Panc1 (cell line): ENCODE measurements at regions not wholly inside any gene's neighbourhood (a gene's known extent, or its start where the extent isn't known, plus 50 kb on each side); places are given as distances from the start of the nearest gene placed in this dataset.

Source experiments
- ATAC-seq: fragments of 200-7000 bp; cut with Tn5 transposase; 2 replicates; pipeline ENCODE4 v1.9.1; 2020; ENCODE audit warnings: mild to moderate bottlenecking, moderate library complexity
- BruUV-seq: library from RNA; stranded (reverse); fragments of 400-500 nt; replicated peaks from 2 replicates; lab custom pipeline; 2021; lab: Mats Ljungman, UMichigan
- CTCF ChIA-PET: fragments of 300-600 bp; sonication (Branson Sonifier 250); formaldehyde crosslinking; loops from one replicate; lab custom pipeline; 2022; ENCODE audit warnings: antibody characterized with exemption; lab: Charles Lee
- POLR2A ChIA-PET: fragments of 300-600 bp; sonication (Branson Sonifier 250); formaldehyde crosslinking; loops from one replicate; lab custom pipeline; 2022; ENCODE audit warnings: antibody characterized with exemption; lab: Charles Lee
- DNase-seq: peaks from one replicate; pipeline ENCODE4 v3.0.0-alpha.2; 2010; ENCODE audit warnings: low read depth, low spot score
- H3K27ac ChIP-seq: 2 replicates; pipeline ENCODE4 v1.5.1; 2011; ENCODE audit warnings: mild to moderate bottlenecking, low read length, inconsistent platforms
- H3K27me3 ChIP-seq: fragments of 200-500 bp; sonication (Bioruptor generic); 2 replicates; pipeline ENCODE4 v1.6.0; 2014; ENCODE audit warnings: low read length, inconsistent platforms; ENCODE audit not compliant: control insufficient read depth, insufficient read depth
- H3K36me3 ChIP-seq: fragments of 200-500 bp; sonication (Bioruptor generic); 2 replicates; pipeline ENCODE4 v1.5.1; 2014; ENCODE audit warnings: inconsistent platforms, mild to moderate bottlenecking, low read length, moderate library complexity; ENCODE audit not compliant: control insufficient read depth, insufficient read depth
- H3K4me1 ChIP-seq: 2 replicates; pipeline ENCODE4 v1.5.1; 2011; ENCODE audit warnings: inconsistent platforms, mild to moderate bottlenecking, low read length, moderate library complexity; ENCODE audit not compliant: control insufficient read depth, insufficient read depth
- H3K4me3 ChIP-seq, 2 experiments: 2 replicates each; pipeline ENCODE4 v1.5.1; 2011 to 2012; ENCODE audit warnings: low read depth in 2 of 2, low read length in 2 of 2, mild to moderate bottlenecking in 2 of 2, inconsistent platforms in 1 of 2, moderate library complexity in 1 of 2
- H3K9me3 ChIP-seq: fragments of 200-500 bp; sonication (Bioruptor generic); 2 replicates; pipeline ENCODE4 v1.5.1; 2014; ENCODE audit warnings: low read depth, mild to moderate bottlenecking, inconsistent platforms, low read length, moderate library complexity; ENCODE audit not compliant: control insufficient read depth, insufficient read depth
- CTCF ChIP-seq: fragments of 450-650 bp; IDR thresholded peaks from 2 replicates; pipeline ENCODE4 v1.5.1; 2017; ENCODE audit warnings: mild to moderate bottlenecking
- POLR2AphosphoS5 ChIP-seq: IDR thresholded peaks from 2 replicates; pipeline ENCODE4 v1.6.1; 2012; ENCODE audit warnings: mild to moderate bottlenecking, low read depth, low read length, moderate library complexity
- REST ChIP-seq, 2 experiments: IDR thresholded peaks; 2 replicates each; pipeline ENCODE4 v1.6.1; 2011 to 2012; ENCODE audit warnings: low read depth in 2 of 2, control low read depth in 1 of 2, low read length in 1 of 2, mild to moderate bottlenecking in 1 of 2, moderate library complexity in 1 of 2; ENCODE audit not compliant: insufficient read depth in 1 of 2
- SIN3A ChIP-seq: IDR thresholded peaks from 2 replicates; pipeline ENCODE4 v1.6.1; 2012; ENCODE audit warnings: low read depth, mild to moderate bottlenecking, low read length, moderate library complexity, borderline replicate concordance; ENCODE audit not compliant: insufficient read depth
- TCF7L2 ChIP-seq: IDR thresholded peaks from 2 replicates; pipeline ENCODE4 v1.6.1; 2011; ENCODE audit warnings: mild to moderate bottlenecking, low read depth, low read length, inconsistent platforms
- in situ Hi-C: cut with HindIII; loops from 2 replicates; pipeline ENCODE4 v1.10.0; 2016; ENCODE audit warnings: low sequenced_read_pairs, low pct_unique_long_range_greater_than_20kb
- intact Hi-C: fragments of 100-400 bp; cut with micrococcal nuclease; formaldehyde crosslinking; loops from one replicate; pipeline ENCODE4 v1.10.0; 2022; ENCODE audit not compliant: unreplicated experiment

DNA sequence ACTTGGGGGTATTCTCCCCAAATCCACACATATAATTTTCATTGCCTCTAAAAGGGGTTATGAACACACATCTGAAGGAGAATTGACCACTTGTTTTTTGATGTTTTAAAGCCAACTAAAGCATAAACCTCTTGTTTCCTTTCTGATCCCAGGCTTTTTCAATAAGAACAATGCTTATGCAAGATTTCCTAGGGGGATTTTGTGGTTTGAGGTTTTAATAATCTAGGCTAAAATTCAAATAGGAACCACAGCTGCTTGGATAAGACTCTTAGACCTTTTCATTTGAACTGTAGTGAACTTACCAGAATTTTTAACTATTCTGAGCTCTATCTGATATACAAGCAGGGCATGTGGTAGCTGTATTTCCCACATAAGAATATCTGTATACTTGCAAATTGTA lies 651.1 kb downstream of the ANKRD50 start:
- ATAC-seq (no peak), DNase-seq (no peak)
- Histone ChIP-seq H3K27me3 (no peaks in the 10 kb centered on the region), H3K4me1 (no peaks in the 10 kb centered on the region; the same call in 1 of the 2 replicates), H3K36me3 (no peaks in the 10 kb centered on the region), H3K9me3 (no peaks in the 10 kb centered on the region), H3K4me3 (no peak overlapping the region), H3K27ac (no peak overlapping the region; the same call in 1 of the 2 replicates)
- CTCF ChIA-PET = no interaction called here
- no TSS peak for BruUV-seq
- in situ Hi-C loops (no loop called here), intact Hi-C loops (no loop called here)
- TF ChIP-seq CTCF (no peak), TCF7L2 (no peak), POLR2AphosphoS5 (no peak), REST (IDR thresholded peaks at IDR 0.05; ENCODE audit: insufficient read depth in 1 of 2, low read depth in 2 of 2, low read length in 1 of 2) (no peak), SIN3A (no peak)
- POLR2A ChIA-PET = no interaction called here

GRCh38 chr4:124065422-124065821 lies 647.1 kb downstream of the ANKRD50 start:
- Histone ChIP-seq H3K4me1 (no peaks in the 10 kb centered on the region; the same call in 1 of the 2 replicates), H3K9me3 (no peaks in the 10 kb centered on the region), H3K27me3 (no peaks in the 10 kb centered on the region), H3K36me3 (no peaks in the 10 kb centered on the region), H3K4me3 (no peak overlapping the region), H3K27ac (no peak overlapping the region)
- POLR2A ChIA-PET = no interaction called here
- in situ Hi-C loops = no loop called here
- CTCF ChIA-PET = no interaction called here
- no peak for TF ChIP-seq REST (IDR thresholded peaks at IDR 0.05; ENCODE audit: insufficient read depth in 1 of 2, low read depth in 2 of 2, low read length in 1 of 2)
- TF ChIP-seq SIN3A = no peak
- TF ChIP-seq CTCF = no peak
- no peak for TF ChIP-seq POLR2AphosphoS5
- TF ChIP-seq TCF7L2 = no peak
- no TSS peak for BruUV-seq
- intact Hi-C loops = no loop called here
- no peak for DNase-seq
- no peak for ATAC-seq
